ENCODE measurements at regions not wholly inside any gene's neighbourhood (a gene's known extent, or its start where the extent isn't known, plus 50 kb on each side); places are given as distances from the start of the nearest gene placed in this dataset.

DNA sequence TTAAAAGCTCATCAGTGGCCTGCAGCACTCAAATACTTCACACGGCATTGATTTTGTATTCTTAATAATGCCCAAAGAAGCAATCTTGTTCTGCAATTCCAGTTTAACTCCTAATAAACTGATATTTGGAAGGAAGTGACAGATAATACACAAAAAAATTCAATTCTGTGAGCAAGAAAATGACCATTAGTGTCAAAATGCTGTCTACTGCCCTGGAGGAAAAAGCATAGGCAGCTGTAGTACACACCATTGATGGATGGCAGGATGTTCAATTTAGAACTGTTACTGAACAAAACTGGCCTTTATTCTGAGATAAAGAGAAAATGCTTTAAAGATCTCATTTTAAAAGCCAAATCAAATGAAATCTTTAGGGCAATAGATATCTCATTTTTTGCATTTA is 251.3 kb upstream of the FMN2 start:
- no peak for DNase-seq

DNA sequence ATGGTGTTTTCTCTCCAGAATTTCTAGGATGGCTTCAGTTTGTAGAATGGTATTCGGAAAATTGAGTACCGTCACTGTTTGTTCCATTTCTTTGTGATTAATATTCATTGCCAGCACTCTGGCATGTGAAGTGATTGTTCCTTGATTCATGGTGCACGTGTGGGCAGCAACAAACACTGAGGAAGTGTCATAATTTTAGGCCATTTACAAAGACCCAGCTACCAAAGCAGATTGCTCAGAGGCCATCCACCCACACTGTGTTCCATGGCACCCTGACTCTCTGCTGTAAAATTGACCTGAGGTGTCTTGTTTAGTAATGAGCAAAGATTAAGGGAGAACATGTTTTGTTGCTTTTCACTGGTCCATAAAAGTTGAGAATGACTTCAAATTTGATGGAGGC is 250.9 kb upstream of the FMN2 start:
- DNase-seq = no peak

DNA sequence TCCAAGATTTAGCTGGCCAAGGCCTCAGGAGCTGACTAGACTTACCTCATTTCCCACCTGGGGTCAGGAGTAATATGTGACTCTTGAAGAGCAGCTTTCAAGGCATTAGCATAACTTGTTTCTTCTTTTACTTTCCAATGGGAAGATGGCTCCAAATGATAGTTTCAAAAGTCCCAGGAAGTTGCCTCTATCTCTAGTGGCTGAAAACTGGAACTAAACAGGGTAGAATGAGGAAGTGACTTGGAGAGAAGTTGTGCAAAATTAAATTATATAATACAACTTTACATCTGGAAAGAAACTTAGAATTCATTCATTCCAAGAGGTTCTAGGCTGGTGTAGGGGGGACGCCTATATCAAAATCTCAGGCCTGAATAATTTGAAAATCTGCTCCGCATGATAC is 250.1 kb upstream of the FMN2 start:
- DNase-seq = no peak

GRCh38 chr1:239843541-239843940 is 248.1 kb upstream of the FMN2 start:
- DNase-seq = no peak

GRCh38 chr1:239844833-239845232 is 246.8 kb upstream of the FMN2 start:
- DNase-seq = no peak

- DNase-seq = no peak
Observed at GRCh38 chr1:239854922-239855321, 236.8 kb upstream of the FMN2 start.

- no peak for DNase-seq
Observed at GRCh38 chr1:239856067-239856466, 235.6 kb upstream of the FMN2 start.

DNA sequence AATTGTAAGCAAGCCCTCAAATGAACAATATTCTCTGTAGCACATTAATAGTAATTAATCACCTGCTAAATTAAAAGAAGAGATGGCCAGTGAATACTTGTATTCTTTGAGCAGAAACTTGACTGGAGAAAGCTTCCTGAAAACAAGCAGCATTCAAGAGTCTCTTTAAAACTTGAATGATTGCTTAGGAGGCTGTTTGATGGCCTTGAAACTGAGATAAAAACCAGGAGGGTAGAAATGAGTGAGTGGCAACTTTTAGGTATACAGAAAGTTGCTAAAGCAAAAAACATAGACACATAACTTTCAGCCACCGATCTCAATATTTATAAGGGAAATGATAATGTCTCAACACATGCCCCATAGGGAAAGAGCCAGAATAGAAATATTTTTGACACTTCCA is 234.8 kb upstream of the FMN2 start:
- DNase-seq = no peak

DNA sequence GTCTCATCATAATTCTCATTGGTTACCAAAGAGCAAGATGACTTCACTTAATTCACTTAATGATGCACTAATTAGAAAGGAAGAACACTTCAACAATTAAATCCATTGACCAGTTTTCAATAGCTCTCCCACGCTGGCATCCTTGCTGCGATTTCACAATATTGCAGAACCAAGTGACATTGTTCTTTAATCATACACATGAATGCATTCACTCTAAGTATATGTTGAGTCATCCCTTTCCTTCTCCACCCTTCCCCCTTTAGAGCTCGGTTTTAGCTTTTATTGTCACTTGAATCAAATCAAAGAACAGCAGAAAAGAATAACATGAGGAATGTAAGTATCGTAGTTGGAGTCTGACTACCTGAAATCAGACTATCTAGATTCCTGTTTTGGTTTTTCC is 233.6 kb upstream of the FMN2 start:
- no peak for DNase-seq

GRCh38 chr1:239858529-239858928 is 233.2 kb upstream of the FMN2 start:
- DNase-seq = no peak

GRCh38 chr1:239861985-239862384 is 229.7 kb upstream of the FMN2 start:
- DNase-seq = no peak

- no peak for DNase-seq
Observed at GRCh38 chr1:239868058-239868832, 223.4 kb upstream of the FMN2 start.

GRCh38 chr1:239870194-239870593 is 221.5 kb upstream of the FMN2 start:
- DNase-seq = no peak

- no peak for DNase-seq
Observed at GRCh38 chr1:239872626-239873025, 219.1 kb upstream of the FMN2 start.

DNA sequence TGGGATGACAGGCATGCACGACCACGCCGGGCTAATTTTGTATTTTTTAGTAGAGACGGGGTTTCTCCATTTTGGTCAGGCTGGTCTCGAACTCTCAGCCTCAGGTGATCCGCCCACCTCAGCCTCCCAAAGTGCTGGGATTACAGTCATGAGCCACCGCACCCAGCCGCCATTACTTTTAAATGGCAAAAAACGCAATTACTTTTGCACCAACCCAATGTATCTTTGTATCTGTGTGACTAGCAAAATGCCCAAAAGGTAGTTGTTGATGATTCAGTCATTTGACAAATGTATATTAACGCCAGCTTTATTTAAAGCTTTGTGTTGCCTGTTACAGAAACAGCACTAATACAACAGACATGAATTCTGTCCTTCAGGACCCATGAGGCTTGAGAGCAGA is 216.9 kb upstream of the FMN2 start:
- no peak for DNase-seq

DNA sequence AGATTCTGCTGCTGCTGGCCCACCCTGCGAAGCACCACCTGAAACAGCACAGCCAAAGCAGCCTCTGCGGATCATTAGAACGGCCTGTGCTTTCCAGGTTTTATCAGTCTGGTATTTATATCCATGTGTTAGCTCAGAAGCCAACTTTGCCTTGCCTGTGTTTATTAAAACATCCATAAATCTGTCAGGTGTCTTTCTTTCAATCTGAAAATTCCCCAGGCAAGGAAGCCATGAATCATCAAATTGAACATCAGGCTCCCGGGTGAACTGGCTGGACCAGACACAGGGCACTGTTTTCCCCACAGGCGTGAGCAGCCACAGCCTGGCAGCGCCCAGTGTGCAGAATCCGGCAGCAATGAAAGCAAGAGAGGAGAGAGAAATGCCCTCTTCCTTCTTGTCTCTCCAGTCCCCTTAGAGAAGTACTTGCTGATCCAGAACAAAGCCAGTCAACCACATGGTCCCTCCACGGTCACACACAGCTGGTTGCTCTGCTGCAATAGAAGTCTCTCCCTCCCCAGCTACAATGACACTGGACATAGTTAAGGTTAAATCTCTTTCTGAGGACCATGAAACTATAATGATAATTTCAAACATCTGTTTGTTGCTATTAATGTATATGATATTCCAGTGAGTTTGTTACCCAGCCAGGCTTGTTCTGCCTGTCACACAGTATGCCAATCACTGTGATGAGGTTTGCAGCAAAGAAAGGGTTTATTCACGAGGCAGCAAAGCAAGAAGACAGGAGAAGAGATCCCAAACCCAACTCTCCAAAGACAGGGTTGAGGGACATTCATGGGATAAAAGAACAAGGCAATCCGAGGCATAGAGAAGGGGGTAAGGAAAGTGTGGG is 212.1 kb upstream of the FMN2 start:
- DNase-seq = no peak

DNA sequence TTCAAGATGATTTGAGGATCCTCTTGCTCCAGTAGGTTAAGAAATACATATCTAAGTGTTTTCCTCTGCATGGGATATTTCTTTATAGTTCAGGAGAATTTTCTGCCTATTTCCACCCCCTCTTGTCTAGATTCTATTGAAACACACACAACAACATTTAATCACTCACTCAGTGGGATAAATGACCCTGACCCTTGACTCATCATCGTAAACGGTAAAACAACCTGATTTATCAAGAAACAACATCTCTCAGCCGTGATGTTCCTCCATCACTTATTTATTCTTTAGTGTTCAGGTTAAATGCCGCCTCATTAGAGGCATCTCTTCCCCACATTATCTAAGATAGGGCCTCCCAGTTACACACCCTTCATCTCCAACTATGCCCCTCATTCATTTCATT is 208.7 kb upstream of the FMN2 start:
- DNase-seq = no peak

GRCh38 chr1:239884796-239885195 is 206.9 kb upstream of the FMN2 start:
- DNase-seq = no peak

DNA sequence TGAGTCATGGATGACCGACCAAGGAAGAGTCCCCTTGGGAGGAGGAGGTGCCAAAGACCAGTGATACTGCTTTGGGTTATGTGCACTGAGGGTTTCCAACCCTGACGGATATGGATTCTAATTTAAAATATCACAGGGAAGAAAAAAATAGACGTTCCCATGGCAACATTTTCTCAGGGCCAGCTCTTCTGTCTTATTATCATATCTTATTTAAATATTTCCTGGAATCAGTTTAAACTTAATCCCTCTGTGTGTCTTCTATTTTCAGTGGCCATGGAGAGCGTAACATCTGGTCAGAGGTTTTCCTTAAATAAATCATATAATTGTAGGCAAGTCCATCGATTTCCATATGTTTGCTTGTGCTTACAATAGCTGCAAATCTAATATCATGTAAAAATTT is 205.4 kb upstream of the FMN2 start:
- no peak for DNase-seq

GRCh38 chr1:239888639-239889038 is 203.0 kb upstream of the FMN2 start:
- DNase-seq = no peak

DNA sequence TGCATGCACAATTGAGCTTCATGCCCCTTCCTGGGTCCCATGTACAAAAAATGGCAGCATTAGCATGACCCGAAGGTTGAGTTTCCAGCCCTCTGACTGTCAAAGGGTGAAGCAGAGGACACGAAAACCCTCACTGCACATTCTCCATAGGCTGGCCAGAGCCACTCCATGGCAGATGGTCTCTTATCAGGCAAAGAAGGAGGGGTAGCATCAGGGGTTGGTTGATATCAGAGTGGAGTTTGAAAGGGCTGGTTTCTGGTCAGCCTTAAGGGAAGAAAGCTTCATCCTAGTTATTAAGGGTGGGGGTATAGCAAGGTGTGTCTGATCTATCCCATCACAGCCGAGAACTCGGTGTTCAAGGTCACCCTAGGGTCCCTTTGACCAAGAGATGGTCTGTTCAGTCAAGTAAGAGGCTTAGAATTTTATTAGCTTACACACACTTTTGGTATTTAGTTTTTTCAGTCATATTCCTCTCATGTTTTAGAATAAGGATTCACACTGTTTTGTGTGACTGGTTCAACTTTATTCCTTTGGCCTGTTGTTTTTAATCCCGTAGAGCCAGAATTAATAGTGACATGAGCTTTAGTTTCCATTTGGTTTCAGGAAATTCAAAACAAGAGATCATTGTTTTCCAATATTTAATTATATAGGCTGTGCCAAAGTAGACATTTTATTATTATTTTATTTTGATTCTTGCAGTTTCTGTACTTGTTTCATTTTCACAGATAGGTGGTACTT is 199.9 kb upstream of the FMN2 start:
- DNase-seq = no peak

DNA sequence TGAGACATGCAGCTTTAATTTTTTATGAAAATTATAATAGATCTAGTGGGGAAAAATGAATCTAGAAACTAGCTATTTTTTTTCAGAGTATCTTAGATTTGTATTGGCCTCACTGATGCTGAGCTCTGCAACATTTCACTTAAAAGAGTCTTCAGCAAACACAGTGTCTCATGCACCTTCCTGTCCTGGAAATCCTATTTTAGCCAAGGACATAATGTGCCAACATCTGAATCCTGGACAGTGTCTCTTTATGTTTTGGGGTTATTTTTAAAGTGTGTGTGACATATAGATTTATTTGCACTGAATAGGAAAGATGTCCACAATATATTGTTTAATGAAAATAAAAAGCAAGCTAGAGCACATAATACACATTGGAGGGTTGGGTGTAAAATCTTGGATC is 199.1 kb upstream of the FMN2 start:
- no peak for DNase-seq

DNA sequence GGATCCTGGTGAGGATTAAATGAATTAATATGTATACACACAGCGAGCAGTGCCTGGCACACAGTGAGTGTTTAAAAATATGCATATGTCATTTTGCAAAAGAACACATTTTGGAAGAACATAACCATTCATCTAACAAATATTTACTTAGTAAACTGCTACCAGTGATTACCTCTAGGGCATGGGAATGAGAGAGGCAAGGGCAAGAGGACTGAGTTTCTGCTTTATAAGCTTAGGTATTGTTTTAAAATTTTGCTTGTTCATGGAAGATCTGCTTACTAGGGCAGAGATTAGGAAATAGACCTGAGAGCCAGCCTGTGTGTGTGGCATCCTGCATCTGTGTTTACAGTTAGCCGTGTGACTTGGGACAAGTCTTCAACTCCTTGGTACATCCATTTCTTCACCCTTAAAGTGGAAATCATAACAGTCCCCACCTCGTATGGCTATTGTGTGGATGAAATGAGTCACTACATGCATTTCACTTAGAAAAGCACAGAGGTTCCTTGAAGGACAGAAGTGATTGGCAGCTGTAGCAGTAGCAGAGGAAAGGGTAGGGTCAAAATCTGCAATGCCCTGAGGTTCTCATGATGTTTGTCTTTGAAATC is 198.5 kb upstream of the FMN2 start:
- no peak for DNase-seq
